HL-60 (cell line): ENCODE measurements at regions not wholly inside any gene's neighbourhood (a gene's known extent, or its start where the extent isn't known, plus 50 kb on each side); places are given as distances from the start of the nearest gene placed in this dataset.

Experiments
- GABPA ChIP-seq: IDR thresholded peaks from 2 replicates; pipeline ENCODE4 v1.6.1; 2012; ENCODE audit warnings: low read depth
- POLR2AphosphoS5 ChIP-seq: IDR thresholded peaks from 2 replicates; pipeline ENCODE4 v1.6.1; 2012; ENCODE audit warnings: low read depth
- SPI1 ChIP-seq: IDR thresholded peaks from 2 replicates; pipeline ENCODE4 v1.6.1; 2012; ENCODE audit warnings: low read depth, mild to moderate bottlenecking, borderline replicate concordance
- TF ChIP-seq, protein P1 (sequence below): IDR thresholded peaks from one replicate; pipeline ENCODE4 v1.5.1; 2011; ENCODE audit warnings: low read length, control low read depth, inconsistent platforms; ENCODE audit not compliant: insufficient read depth
- TF ChIP-seq, protein P2 (sequence below): IDR thresholded peaks from 2 replicates; pipeline ENCODE4 v1.6.1; 2012; ENCODE audit warnings: low read depth; ENCODE audit not compliant: insufficient replicate concordance

DNA sequence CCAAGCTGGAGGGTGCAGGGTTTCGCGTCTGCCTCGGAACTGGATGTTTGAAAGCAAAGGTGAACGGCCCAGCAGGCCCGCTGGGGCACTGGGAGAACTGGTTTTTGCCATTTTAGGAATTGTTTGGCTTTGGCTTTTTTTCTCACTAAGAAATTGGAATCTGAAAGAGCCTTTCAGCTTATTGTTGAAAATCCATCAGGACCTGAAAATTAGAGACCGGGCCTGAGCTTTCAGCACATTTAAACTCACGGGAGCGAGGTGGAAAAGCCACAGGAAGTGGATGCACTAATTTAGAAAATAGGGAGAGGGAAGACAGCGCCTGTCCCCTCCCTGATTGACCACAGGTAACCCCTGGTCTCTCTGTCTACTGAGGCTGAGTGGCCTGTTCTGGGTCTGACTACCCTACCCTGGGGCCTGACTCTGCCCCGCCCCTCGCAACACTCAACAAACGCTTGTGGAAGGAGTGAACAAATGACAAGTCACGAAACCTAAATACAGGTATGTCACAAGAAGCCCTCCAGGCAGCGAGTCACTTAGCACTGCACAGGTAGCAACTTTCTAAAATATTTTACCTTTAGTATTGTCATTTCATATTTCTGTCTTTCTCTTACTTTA, 100.3 kb upstream of the MBOAT2 start:
- TF ChIP-seq, protein P1, sequence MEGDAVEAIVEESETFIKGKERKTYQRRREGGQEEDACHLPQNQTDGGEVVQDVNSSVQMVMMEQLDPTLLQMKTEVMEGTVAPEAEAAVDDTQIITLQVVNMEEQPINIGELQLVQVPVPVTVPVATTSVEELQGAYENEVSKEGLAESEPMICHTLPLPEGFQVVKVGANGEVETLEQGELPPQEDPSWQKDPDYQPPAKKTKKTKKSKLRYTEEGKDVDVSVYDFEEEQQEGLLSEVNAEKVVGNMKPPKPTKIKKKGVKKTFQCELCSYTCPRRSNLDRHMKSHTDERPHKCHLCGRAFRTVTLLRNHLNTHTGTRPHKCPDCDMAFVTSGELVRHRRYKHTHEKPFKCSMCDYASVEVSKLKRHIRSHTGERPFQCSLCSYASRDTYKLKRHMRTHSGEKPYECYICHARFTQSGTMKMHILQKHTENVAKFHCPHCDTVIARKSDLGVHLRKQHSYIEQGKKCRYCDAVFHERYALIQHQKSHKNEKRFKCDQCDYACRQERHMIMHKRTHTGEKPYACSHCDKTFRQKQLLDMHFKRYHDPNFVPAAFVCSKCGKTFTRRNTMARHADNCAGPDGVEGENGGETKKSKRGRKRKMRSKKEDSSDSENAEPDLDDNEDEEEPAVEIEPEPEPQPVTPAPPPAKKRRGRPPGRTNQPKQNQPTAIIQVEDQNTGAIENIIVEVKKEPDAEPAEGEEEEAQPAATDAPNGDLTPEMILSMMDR = no peak
- no peak for TF ChIP-seq POLR2AphosphoS5
- TF ChIP-seq, protein P2, sequence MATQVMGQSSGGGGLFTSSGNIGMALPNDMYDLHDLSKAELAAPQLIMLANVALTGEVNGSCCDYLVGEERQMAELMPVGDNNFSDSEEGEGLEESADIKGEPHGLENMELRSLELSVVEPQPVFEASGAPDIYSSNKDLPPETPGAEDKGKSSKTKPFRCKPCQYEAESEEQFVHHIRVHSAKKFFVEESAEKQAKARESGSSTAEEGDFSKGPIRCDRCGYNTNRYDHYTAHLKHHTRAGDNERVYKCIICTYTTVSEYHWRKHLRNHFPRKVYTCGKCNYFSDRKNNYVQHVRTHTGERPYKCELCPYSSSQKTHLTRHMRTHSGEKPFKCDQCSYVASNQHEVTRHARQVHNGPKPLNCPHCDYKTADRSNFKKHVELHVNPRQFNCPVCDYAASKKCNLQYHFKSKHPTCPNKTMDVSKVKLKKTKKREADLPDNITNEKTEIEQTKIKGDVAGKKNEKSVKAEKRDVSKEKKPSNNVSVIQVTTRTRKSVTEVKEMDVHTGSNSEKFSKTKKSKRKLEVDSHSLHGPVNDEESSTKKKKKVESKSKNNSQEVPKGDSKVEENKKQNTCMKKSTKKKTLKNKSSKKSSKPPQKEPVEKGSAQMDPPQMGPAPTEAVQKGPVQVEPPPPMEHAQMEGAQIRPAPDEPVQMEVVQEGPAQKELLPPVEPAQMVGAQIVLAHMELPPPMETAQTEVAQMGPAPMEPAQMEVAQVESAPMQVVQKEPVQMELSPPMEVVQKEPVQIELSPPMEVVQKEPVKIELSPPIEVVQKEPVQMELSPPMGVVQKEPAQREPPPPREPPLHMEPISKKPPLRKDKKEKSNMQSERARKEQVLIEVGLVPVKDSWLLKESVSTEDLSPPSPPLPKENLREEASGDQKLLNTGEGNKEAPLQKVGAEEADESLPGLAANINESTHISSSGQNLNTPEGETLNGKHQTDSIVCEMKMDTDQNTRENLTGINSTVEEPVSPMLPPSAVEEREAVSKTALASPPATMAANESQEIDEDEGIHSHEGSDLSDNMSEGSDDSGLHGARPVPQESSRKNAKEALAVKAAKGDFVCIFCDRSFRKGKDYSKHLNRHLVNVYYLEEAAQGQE = no peak
- TF ChIP-seq SPI1 = no peak
- TF ChIP-seq GABPA = no peak
